ENCODE measurements at regions not wholly inside any gene's neighbourhood (a gene's known extent, or its start where the extent isn't known, plus 50 kb on each side); places are given as distances from the start of the nearest gene placed in this dataset.
A peak's percentile ranks its signal among the peaks of the same experiment; 100 is the strongest.

DNA sequence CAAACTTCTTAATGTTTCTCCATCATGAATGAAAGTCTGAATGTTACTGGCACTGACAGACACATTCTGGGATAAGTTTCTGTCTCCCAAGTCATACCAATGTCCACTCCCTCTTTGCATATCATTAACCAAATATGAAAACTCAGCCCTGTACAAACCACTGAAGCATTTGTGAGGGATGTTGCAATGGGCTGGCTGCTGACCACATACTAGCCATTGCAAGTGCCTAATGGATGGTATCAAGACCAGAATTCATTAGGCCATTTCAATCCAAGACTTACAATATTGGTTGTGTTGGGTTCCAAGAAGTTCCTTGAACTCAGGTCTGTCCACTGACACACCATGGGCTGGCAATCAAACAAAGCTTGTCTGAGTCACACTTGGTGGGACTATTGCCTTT is 73.8 kb downstream of the CBLN2 start:
- no peak for DNase-seq (ENCODE audit: low read depth)

DNA sequence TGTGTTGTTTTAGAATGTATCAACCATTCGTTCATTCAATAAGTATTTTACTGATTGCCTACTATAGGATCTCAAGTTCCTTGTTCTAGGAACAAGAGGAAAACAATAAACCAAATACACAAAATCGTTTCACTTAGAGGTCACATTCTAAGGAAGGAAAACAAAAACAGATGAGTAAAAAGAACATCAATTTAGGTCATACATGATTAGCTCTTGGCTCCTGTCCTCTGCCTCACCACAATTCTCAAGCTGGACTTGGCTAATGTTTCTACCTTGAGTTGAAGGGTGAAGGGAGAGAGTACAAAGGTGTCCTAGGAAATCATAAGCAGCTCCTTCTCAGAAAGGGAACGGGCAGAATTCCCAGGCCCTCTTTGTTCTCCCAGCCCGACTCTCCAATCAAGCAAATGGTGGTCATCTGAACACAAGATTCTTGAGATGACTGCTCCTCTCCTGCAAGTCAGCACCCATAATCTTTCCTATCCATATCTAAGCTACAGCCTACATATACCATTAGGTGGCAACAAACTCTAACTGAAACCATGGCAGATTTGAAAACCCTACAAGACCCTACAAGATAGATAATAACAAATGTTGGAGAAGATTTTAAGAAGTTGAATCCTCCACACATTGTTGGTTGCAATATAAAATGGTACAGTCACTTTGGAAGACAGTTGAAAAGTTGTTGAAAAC is 76.0 kb downstream of the CBLN2 start:
- DNase-seq (ENCODE audit: low read depth), result no peak

- DNase-seq (ENCODE audit: low read depth), result peak; percentile 41
Observed at GRCh38 chr18:72460210-72460680, 83.9 kb downstream of the CBLN2 start.

DNA sequence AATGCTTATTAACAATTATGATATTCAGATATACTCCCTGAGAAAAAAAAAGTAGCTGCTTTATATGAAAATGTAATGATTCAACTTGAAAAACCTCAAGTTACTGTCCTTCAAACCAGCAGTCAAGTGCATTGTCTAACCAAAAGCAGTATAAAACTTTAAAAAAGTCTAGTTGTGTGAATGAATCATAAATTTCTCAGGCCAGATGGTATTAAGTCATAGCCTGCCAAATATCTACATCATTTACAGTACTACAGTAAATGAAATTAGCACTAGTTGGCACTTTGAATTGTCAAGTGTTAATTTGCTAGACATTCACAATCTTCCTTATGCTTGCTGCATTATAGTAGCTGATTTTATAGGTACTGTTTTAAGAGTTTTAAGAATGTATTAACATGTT is 85.9 kb downstream of the CBLN2 start:
- DNase-seq (ENCODE audit: low read depth), result peak; percentile 7

GRCh38 chr18:72456802-72457201 is 87.3 kb downstream of the CBLN2 start:
- DNase-seq (ENCODE audit: low read depth), result peak; percentile 9

DNA sequence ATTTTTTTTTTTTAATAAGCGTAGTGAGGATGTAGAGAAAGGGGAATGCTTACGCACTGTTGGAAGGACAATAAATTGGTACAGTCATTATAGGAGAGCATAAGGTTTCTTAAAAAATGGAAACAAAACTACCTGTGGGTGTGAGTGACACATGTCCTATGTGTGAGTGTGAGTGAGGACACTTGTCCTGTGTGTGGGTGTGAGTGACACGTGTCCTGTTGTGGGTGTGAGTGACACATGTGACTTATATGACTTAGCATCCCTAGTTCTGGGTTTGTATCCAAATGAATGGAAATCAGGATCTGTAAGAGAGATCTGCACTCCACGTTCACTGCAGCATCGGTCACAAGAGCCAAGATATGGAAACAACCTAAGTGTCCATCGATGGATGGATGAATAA is 91.8 kb downstream of the CBLN2 start:
- no peak for DNase-seq (ENCODE audit: low read depth)

DNA sequence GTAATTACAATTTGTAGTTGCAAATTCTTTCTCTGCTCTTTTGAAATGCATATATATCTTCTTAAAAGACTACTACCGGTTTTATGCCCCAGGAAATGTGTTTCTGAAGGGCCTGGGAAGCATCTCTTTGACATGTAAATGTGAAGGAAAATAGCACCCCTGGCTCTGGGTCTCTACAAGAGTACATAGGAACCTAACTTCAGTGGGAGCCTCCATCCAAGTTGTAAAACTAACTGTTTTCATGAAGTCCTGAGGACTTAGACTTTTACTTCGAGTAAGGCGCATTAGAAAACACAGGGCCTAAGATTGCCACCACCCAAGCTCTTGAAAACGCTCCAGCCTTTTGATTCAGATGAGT is 99.4 kb downstream of the CBLN2 start:
- no peak for DNase-seq (ENCODE audit: low read depth)

DNA sequence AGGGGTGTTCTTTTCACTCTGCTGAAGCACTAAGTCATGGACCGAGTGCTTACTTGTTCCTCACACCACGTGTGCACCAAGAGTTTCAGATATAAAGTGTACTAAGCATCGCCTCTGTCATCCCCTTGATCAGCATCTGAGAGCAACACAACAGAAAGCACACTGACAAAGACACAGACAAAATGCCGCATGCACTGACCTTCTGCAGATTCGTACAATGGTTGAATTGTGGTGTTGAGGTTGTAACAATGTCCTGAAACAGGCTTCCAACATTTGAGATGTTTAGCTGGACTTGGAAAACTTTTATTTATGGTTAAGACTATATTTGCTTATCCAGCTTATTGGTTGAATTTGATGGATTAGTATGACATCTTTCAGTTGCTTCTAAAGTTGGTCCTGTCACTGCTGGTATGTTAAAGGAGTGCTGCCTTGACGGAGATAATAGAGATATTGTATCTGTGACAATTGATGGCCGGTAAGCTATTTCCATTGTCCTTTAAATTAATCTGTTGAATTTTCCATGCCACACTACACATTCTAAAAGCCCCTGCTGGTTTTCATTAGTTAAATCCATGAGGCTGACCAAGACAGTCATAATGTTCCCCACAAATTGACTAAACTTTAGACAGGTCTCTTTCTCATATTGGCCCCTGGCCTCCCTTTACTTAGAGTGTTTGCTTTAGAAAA is 99.9 kb downstream of the CBLN2 start:
- no peak for DNase-seq (ENCODE audit: low read depth)

- DNase-seq (ENCODE audit: low read depth), result no peak
Observed at GRCh38 chr18:72436401-72436800, 107.7 kb downstream of the CBLN2 start.

DNA sequence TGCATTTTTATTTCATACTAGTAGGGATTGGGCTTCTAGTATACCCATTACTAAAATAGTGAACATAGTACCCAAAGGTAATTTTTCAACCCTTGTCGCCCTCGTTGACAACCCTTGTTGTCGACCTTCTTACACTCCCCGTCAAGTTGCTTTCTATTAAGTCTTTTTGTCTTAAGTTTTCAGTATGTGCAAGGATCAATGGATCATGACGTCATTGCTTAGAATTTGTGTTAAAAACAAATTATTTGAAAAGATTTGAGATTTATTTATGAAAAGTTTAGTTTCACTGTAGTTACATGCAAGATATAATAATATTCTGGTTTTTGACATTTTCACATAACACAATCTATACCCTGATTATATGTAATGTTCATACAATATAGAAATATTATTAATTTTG is 110.4 kb downstream of the CBLN2 start:
- DNase-seq (ENCODE audit: low read depth), result no peak

- DNase-seq (ENCODE audit: low read depth), result peak; percentile 14
Observed at GRCh38 chr18:72427721-72428120, 116.4 kb downstream of the CBLN2 start.

GRCh38 chr18:72419914-72420313 is 124.2 kb downstream of the CBLN2 start:
- peak; percentile 37 for DNase-seq (ENCODE audit: low read depth)

GRCh38 chr18:72412927-72413326 is 131.2 kb downstream of the CBLN2 start:
- DNase-seq (ENCODE audit: low read depth), result peak; percentile 13

DNA sequence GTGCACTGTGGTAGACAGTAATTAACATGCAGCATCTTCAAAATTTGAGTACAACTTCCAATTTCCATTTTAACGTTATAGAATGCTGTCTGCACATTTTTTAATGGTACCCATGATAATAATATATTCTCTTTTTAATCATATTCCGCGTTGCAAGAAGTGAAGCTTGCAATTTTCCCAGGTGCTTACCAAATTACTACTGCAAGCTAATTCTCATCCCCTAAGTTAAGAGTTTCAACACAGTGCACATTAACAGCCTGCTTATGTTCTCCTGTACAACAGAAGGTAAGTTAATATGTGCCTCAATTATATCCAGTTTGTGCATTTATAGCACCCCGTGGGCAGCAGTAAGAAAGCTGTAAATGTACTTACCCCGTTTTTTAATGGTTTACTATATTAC is 132.9 kb downstream of the CBLN2 start:
- DNase-seq (ENCODE audit: low read depth), result no peak

GRCh38 chr18:72410399-72410798 is 133.7 kb downstream of the CBLN2 start:
- no peak for DNase-seq (ENCODE audit: low read depth)

DNA sequence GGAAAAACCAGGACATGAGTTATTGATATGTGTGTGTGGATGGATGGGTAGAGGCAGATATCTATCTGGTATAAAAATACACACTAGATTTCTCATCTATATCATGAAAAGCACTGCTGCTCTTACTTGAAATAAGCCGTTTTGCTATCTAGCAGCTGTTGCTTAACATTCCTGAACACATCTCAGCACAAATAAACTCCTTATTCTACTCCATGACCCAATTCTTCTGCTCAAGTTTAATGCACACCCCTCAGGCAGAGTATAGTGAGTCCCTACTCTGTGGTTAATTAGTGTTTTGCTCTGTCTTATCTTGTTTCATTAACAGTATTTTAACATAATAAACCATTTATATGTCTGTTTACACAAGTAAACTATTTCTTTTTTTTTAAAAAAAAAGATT is 134.2 kb downstream of the CBLN2 start:
- DNase-seq (ENCODE audit: low read depth), result no peak

GRCh38 chr18:72407048-72407447 is 137.1 kb downstream of the CBLN2 start:
- DNase-seq (ENCODE audit: low read depth), result no peak

- peak; percentile 18 for DNase-seq (ENCODE audit: low read depth)
Observed at GRCh38 chr18:72391951-72392350, 152.2 kb downstream of the CBLN2 start.

DNA sequence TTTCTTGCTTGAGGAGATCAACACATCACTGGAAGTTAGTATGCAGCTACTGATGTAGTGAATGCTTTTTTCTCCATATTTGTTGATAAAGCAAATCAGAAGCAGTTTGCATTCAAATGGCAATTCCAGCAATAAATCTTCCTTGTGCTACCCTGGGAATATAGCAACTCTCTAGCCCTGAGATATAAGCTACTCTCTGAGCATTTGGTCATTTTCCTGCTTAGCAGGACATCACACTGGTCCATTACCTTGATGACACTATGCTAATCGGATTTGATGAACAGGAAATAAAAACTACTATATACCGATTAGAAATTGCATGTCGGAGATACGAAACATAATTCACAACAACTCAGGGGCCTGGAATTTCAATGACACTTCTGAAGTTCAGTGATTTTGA is 152.7 kb downstream of the CBLN2 start:
- no peak for DNase-seq (ENCODE audit: low read depth)

DNA sequence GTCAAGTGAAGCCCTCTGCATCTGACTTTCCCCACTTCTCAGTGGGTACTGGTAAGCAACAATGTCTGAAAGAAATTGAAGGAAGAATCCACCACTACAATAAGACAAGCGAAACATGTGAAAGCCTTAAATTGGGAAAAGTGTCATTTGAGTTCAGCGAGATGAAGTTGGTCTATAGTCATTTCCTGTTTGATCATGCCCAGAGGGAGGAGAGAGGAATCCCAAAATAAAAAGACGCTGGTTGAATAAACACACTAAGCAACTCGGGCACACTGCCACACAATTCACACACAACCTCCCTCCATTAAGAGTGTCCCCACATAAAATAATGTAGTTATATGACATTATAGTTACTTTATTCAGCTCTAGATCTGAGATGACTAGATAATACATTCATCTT is 166.1 kb downstream of the CBLN2 start:
- peak; percentile 30 for DNase-seq (ENCODE audit: low read depth)

- peak; percentile 78 for DNase-seq (ENCODE audit: low read depth)
Observed at GRCh38 chr18:72376256-72376655, 167.9 kb downstream of the CBLN2 start.

GRCh38 chr18:72375618-72376017 is 168.5 kb downstream of the CBLN2 start:
- peak; percentile 98 for DNase-seq (ENCODE audit: low read depth)

- DNase-seq (ENCODE audit: low read depth), result no peak
Observed at GRCh38 chr18:72372076-72372475, 172.1 kb downstream of the CBLN2 start.

Measured in myocyte (in vitro differentiated cells).